ENCODE measurements at regions not wholly inside any gene's neighbourhood (a gene's known extent, or its start where the extent isn't known, plus 50 kb on each side); places are given as distances from the start of the nearest gene placed in this dataset.
A peak's percentile ranks its signal among the peaks of the same experiment; 100 is the strongest.

DNA sequence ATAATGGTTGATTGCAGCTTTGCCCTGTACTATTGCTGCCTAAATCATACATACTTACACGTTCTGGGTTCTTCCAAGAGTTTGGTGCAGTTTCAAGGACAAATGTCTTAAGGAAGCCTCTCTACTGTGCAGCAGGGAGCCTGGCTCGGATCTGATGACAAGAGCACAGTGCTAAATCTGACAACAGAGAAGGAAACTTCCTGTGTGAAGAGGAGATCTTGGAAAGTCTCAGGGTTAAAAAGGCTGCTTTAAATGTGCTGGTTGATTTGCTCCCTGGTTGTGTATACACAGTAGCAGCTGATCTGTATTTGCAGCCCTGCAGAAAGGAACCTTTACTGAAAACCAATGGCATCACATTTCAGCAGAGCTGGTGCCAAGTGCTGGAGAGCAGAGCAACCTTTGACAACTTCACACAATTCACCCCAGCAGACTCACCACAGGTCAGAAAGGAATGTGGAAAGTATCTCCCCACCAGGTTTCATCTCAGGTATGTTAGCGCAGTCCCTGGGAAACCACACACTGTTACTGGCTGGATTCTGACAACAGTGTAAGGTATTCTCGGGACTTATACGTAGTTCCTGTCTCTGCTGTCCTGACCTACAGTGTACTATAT is 355.0 kb upstream of the ESRRG start:
- H3K27ac ChIP-seq = peak overlapping the region; percentile 45 to 71 (median 54)
- H3K36me3 ChIP-seq = no peaks in the 10 kb centered on the region
- intact Hi-C loops (cut with DNase I) = loop anchor here (10.0 kb wide), 1 partner anchor 473 kb away; no protein-coding TSS in a partner anchor
- DNase-seq = no peak
- no peaks in the 10 kb centered on the region for H3K27me3 ChIP-seq
- peak overlapping the region in 3 of 4 donors; percentile 9 to 19 (median 18) for H3K4me3 ChIP-seq
- TF ChIP-seq POLR2A (IDR thresholded peaks at IDR 0.05) (no peak), POLR2AphosphoS5 (IDR thresholded peaks at IDR 0.05) (no peak), EP300 (IDR thresholded peaks at IDR 0.05) (no peak)
- TF ChIP-seq, protein P1, sequence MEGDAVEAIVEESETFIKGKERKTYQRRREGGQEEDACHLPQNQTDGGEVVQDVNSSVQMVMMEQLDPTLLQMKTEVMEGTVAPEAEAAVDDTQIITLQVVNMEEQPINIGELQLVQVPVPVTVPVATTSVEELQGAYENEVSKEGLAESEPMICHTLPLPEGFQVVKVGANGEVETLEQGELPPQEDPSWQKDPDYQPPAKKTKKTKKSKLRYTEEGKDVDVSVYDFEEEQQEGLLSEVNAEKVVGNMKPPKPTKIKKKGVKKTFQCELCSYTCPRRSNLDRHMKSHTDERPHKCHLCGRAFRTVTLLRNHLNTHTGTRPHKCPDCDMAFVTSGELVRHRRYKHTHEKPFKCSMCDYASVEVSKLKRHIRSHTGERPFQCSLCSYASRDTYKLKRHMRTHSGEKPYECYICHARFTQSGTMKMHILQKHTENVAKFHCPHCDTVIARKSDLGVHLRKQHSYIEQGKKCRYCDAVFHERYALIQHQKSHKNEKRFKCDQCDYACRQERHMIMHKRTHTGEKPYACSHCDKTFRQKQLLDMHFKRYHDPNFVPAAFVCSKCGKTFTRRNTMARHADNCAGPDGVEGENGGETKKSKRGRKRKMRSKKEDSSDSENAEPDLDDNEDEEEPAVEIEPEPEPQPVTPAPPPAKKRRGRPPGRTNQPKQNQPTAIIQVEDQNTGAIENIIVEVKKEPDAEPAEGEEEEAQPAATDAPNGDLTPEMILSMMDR (IDR thresholded peaks at IDR 0.05) = no peak
- H3K9me3 ChIP-seq = no peaks in the 10 kb centered on the region
- WGBS, 2 donors = 55 to 75% methylated on average over 5 of the region's 5 CpGs
- peaks cover 0 to 32% (median 26%) of the 10 kb centered on the region in 4 donors for H3K4me1 ChIP-seq

DNA sequence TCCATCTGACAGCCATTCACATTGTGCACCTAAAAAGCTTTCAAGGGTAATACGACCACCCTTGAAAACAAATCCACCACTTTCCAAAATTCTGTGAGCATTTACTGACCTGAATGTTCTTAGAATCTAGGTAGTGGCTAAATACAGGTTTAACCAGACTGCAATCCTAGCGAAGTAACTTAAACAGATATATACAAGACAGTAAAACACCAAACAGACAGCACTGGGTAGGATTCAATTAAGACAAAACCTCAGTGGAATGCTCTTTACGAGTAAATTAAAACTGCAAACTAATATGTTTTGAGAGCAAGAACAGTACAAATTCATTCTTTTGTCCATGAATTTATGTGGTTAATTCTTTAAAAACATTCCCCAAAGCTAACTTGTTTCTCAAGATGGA is 354.2 kb upstream of the ESRRG start:
- no peak for DNase-seq
- intact Hi-C loops (cut with DNase I) = loop anchor here (10.0 kb wide), 1 partner anchor 473 kb away; no protein-coding TSS in a partner anchor
- H3K27me3 ChIP-seq = no peaks in the 10 kb centered on the region
- peak overlapping the region in 3 of 4 donors; percentile 9 to 19 (median 18) for H3K4me3 ChIP-seq
- H3K27ac ChIP-seq = peak overlapping the region; percentile 45 to 71 (median 54)
- H3K36me3 ChIP-seq = no peaks in the 10 kb centered on the region
- TF ChIP-seq, protein P1 (IDR thresholded peaks at IDR 0.05) = no peak
- TF ChIP-seq POLR2AphosphoS5 (IDR thresholded peaks at IDR 0.05) = no peak
- TF ChIP-seq POLR2A (IDR thresholded peaks at IDR 0.05) = no peak
- TF ChIP-seq EP300 (IDR thresholded peaks at IDR 0.05) = no peak
- WGBS, 2 donors = 77 to 82% methylated on average over 3 of the region's 3 CpGs
- H3K4me1 ChIP-seq = peaks cover 0 to 32% (median 26%) of the 10 kb centered on the region in 4 donors
- no peaks in the 10 kb centered on the region for H3K9me3 ChIP-seq

DNA sequence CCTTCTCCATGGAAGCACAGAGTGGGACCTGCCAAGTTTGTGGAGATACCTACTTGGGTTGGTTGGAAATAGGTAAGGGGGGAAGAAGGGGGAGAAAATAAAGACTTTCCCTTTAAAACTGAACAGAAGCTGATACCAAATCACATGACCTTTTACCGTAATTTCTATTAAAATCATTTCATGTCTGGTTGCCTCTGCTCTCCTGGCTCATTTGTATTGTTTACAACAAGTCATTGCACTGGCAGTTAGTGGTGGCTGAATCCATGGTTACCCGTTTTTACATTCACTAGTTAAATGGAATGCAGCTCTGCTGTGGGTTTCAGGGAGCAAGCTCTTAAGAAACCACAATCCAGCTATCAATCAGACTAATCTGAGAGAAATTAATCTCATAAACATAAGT is 353.7 kb upstream of the ESRRG start:
- Histone ChIP-seq H3K27ac (peak overlapping the region in 3 of 4 donors; percentile 53 to 71 (median 56)), H3K9me3 (no peaks in the 10 kb centered on the region), H3K36me3 (no peaks in the 10 kb centered on the region), H3K27me3 (no peaks in the 10 kb centered on the region), H3K4me3 (peak overlapping the region in 2 of 4 donors; percentile 18 to 19), H3K4me1 (peaks cover 0 to 32% (median 26%) of the 10 kb centered on the region in 4 donors)
- intact Hi-C loops (cut with DNase I) = loop anchor here (10.0 kb wide), 1 partner anchor 472 kb away; no protein-coding TSS in a partner anchor
- TF ChIP-seq, protein P1 (IDR thresholded peaks at IDR 0.05) = no peak
- TF ChIP-seq POLR2A (IDR thresholded peaks at IDR 0.05) (no peak), POLR2AphosphoS5 (IDR thresholded peaks at IDR 0.05) (no peak), EP300 (IDR thresholded peaks at IDR 0.05) (no peak)
- DNase-seq = no peak
- WGBS, 2 donors = 16 to 38% methylated on average over 2 of the region's 2 CpGs

DNA sequence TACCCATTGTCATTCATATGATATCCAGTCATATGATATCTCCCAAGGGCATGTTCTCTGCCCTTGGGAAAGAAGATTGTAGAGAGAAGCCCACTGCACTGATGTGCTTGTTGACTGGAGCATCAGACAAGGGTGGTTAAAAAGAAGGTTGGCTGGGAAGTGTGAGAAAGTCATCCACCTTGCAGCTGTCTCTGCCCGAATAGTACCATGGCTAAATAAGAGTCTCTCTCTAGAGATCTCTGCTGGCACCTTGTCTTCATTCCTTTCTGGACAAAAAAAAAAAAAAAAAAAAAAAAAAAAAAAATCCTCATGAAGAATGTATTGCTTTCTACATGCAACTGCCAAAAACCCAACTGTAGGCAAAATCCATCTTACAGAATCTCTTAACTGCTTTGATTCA is 349.7 kb upstream of the ESRRG start:
- no peak for DNase-seq
- intact Hi-C loops (cut with DNase I) = loop anchor here (10.0 kb wide), 1 partner anchor 468 kb away; no protein-coding TSS in a partner anchor

More for the DNA sequence above, 349.7 kb upstream of the ESRRG start:
- H3K27ac ChIP-seq = no peak overlapping the region
- TF ChIP-seq, protein P1 (IDR thresholded peaks at IDR 0.05) = no peak
- no peak for TF ChIP-seq POLR2AphosphoS5 (IDR thresholded peaks at IDR 0.05)
- no peak for TF ChIP-seq EP300 (IDR thresholded peaks at IDR 0.05)
- TF ChIP-seq POLR2A (IDR thresholded peaks at IDR 0.05) = no peak
- 84 to 88% methylated on average over 1 of the region's 1 CpG for WGBS, 2 donors
- H3K9me3 ChIP-seq = no peaks in the 10 kb centered on the region
- H3K27me3 ChIP-seq = no peaks in the 10 kb centered on the region
- peaks cover 0 to 24% (median 19%) of the 10 kb centered on the region in 4 donors for H3K4me1 ChIP-seq
- no peak overlapping the region for H3K4me3 ChIP-seq
- no peaks in the 10 kb centered on the region for H3K36me3 ChIP-seq
